HG02840 (cell line): ENCODE measurements at regions not wholly inside any gene's neighbourhood (a gene's known extent, or its start where the extent isn't known, plus 50 kb on each side); places are given as distances from the start of the nearest gene placed in this dataset.

ENCODE experiments used
- ATAC-seq: cut with Tn5 transposase; IDR thresholded peaks from one replicate; pipeline ENCODE4 v1.9.1; 2021; ENCODE audit warnings: mild to moderate bottlenecking, moderate library complexity, moderate number of reproducible peaks; ENCODE audit not compliant: unreplicated experiment, low FRiP score

DNA sequence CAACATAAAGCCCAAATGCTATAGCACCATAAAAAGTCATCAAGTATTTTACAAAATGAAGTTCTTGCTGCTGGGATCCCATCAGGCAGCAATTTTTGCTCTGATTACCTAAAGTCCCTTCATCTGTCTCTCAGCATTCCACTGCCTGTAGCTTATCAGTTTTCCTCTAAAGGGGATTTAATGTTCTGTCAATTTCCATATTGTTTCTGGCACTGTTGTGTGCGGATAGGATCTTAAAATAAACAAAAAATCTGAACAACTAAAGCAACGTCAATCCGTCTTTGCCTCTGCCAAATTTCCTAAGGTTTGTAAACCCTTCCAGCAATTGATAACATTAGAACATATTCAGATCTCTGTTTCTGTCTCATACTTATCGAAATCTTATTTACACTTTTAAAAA is 1126.3 kb upstream of the RAG2 start:
- no peak for ATAC-seq

DNA sequence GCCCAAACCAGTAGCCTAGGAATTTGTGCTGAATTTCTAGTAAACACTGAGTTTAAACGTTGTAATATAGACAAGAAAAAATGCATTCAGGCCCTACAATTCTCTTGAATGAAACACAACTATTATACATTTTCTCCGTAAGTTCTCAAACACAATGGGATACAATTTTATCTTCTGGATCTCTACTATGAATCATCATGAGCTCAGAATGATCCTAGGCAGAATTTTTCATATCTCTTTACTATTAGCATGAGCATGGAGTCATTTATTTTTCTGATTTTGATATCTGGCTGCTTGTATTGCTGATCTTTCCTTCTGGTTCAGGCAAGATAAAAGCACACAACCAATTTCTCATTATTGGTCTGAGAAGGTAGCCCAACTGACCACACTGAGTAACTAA is 1123.4 kb upstream of the RAG2 start:
- ATAC-seq, result no peak

GRCh38 chr11:37718431-37718999 is 1120.5 kb upstream of the RAG2 start:
- ATAC-seq, result no peak

GRCh38 chr11:37712251-37712650 is 1114.2 kb upstream of the RAG2 start:
- no peak for ATAC-seq

DNA sequence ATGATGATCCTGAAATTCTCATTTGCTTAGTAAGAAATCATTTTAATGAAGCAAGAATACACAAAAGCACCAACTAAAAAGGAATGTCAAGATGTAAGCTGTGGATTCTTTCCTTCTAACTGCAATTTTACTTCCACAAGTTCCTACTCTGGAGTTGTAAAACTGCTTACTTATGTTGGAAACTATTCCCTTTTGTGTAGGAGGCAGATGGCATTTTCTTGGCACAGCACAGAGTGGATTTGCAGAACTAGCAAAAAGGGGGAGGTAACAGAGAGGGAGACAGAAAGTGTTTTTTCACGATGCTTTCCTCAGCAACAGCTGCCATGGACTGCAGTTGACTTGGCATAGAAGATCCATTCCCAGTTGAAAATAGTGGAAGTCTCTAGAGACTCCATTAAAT is 1112.0 kb upstream of the RAG2 start:
- no peak for ATAC-seq

DNA sequence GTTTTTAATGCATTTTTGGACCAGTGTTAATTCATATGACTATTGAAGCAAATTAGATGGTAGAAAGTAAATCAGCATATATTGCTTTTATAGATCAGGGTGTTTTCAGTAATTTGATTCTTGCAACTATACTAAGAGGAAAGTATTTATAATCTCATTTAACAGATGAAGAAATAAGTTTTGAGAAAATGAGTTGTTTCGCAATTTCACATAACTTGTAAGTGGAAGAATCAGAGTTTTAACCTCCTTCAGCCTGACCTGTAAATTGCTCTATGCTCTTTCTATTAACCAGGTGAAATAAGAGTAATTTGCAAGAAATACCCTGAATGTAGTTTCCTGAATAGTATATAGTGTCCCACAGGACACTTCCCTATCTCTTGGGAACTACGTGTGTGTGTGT is 1106.8 kb upstream of the RAG2 start:
- ATAC-seq, result no peak

- no peak for ATAC-seq
These were observed 1101.6 kb upstream of the RAG2 start for GRCh38 chr11:37699644-37700043.

- ATAC-seq, result no peak
These were observed 1097.2 kb upstream of the RAG2 start for GRCh38 chr11:37695283-37695682.

GRCh38 chr11:37689951-37690350 is 1091.9 kb upstream of the RAG2 start:
- ATAC-seq, result no peak

- no peak for ATAC-seq
These were observed 1090.4 kb upstream of the RAG2 start for GRCh38 chr11:37688456-37688855.

GRCh38 chr11:37687130-37687529 is 1089.1 kb upstream of the RAG2 start:
- ATAC-seq, result no peak

GRCh38 chr11:37671321-37671720 is 1073.3 kb upstream of the RAG2 start:
- ATAC-seq, result no peak

- no peak for ATAC-seq
These were observed 1068.9 kb upstream of the RAG2 start for GRCh38 chr11:37666960-37667359.

DNA sequence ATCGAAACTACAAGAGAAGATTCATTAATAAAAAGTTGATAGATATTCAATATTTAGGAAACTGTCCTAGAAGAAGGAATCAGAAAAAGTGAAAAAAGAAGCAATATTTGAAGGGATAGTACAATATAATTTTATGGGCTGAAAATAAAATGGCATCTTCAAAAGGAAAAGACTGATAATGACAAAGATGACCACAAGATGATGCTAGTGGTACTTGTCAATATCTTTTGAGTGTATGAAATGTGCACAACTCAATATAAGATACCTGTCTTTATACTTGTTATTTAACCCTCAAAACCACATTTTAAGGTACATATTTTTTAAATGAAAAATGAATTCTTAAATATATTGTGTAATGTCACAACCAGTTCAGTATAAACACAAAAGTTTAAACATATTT is 1059.6 kb upstream of the RAG2 start:
- ATAC-seq, result no peak

GRCh38 chr11:37647767-37648166 is 1049.7 kb upstream of the RAG2 start:
- ATAC-seq, result no peak

GRCh38 chr11:37643968-37644367 is 1045.9 kb upstream of the RAG2 start:
- no peak for ATAC-seq

DNA sequence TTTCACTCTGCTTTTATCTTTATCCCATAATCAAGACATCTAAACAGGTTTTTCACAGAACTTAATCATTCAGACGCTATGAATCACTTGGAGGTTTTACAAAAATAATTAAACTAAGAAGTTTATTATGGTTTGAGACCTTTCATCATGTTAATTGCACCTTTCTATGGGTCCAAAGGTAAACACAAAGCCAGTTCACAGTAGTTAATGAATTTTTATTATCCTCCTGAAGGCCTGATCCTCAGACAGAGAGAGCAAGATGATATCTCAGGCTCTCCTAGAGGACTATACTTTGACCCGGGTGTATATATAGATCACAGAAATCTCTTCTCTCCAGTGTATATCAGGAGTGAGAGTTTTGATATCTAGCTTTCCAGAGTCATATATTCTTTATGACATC is 1044.3 kb upstream of the RAG2 start:
- no peak for ATAC-seq

DNA sequence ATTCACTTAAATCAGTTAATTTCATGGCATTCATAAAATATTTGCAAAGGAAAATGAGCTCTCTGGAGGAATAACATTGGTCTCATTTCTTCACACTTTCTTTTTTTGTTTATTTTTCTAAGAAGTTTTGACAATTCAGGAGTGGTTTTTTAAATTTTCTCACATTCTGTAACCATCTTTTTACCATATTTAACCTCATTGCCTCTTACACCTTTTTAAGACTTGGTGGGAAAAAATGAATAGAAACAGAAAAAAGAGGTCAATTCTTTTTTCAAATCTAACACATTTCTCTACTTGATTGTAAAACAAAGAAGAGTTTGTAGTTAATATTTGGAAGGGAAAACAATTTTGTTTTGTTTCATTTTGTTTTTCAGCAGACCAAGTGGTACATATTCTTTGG is 1034.7 kb upstream of the RAG2 start:
- no peak for ATAC-seq

- no peak for ATAC-seq
These were observed 1032.8 kb upstream of the RAG2 start for GRCh38 chr11:37630866-37631265.

GRCh38 chr11:37623778-37624177 is 1025.7 kb upstream of the RAG2 start:
- ATAC-seq, result no peak

DNA sequence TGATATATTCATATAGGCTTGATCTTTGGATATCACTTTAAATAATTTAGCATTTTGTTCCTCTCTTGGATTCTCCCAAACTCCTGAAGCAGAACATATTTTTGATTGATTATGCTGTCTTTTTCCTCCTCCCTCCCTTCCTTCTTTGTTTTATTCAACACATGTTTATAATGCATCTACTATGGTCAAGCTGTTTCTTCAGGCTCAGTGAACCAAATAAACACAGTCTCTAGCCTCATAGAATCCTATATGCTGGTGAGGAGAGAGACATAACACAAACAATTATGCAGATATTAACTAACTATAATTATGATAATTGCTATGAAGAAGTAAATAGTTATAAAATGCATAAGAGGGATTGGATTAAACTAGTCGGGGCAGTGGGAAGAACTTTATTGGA is 1023.6 kb upstream of the RAG2 start:
- no peak for ATAC-seq

DNA sequence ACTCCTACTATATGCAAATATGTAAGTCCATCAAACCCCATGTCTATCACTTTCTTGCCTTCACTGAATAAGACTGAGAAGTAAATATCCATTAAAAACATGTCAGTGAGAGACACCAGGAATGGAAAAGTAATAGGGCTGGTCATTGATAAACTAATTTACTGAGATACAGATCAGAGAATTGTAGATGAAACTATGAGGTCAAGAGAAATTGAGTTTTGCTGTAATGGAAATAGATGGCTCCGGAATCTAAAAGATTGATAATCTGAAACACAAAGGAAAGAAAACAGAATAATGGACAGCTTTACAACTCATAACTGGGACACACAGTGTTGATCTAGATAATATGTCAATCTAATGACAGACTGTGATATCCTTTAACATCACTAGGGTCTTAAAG is 1018.3 kb upstream of the RAG2 start:
- ATAC-seq, result no peak

DNA sequence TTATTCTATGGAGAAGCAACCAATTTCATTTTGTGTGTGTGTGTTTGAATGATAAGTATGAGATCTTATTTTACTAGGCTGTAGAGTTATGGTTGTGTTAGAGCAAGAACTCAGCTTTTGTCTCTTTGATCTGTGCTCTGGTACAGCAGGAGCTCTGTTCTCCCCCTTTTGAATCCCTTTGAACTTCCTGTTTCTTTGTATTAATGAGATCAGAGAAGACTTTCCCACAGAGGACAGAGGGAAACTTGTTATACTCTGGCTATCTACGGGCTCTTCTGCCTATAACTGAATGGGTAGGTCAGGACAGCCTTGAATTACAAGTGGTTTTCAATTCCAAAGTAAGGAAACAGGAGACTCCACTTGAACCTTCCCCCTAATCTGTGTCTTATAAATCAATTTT is 1015.0 kb upstream of the RAG2 start:
- ATAC-seq, result no peak
